OCI-LY3 (cell line): ENCODE measurements at regions not wholly inside any gene's neighbourhood (a gene's known extent, or its start where the extent isn't known, plus 50 kb on each side); places are given as distances from the start of the nearest gene placed in this dataset.

Experiments used
- H2AFZ ChIP-seq: fragments of 200-600, 300-600 bp; shearing (Covaris generic); 2 replicates; pipeline ENCODE4 v1.6.0; 2014; ENCODE audit warnings: antibody characterized with exemption, low read depth, low read length
- H3K27ac ChIP-seq: fragments of 200-600, 300-600 bp; sonication (generic); 2 replicates; pipeline ENCODE4 v1.5.1; 2014; ENCODE audit warnings: mild to moderate bottlenecking, low read length, moderate library complexity, mixed read lengths
- H3K27me3 ChIP-seq: fragments of 200-600, 300-600 bp; sonication (generic); 2 replicates; pipeline ENCODE4 v1.6.1; 2014; ENCODE audit warnings: low read depth, low read length, mixed read lengths
- H3K36me3 ChIP-seq: fragments of 200-600, 300-600 bp; sonication (generic); replicated peaks from 2 replicates; pipeline ENCODE3; 2014; ENCODE audit warnings: low read depth, low read length, mixed read lengths
- H3K4me1 ChIP-seq: fragments of 300-600, 200-600 bp; sonication (generic); 2 replicates; pipeline ENCODE4 v1.6.1; 2014; ENCODE audit warnings: low read length, mixed read lengths
- H3K4me2 ChIP-seq: fragments of 200-600, 300-600 bp; sonication (generic); 2 replicates; pipeline ENCODE4 v1.6.1; 2014; ENCODE audit warnings: low read length, mixed read lengths
- H3K4me3 ChIP-seq: fragments of 300-600, 200-600 bp; sonication (generic); 2 replicates; pipeline ENCODE4 v1.5.1; 2014; ENCODE audit warnings: antibody characterized with exemption, mild to moderate bottlenecking, low read length, moderate library complexity
- H3K79me2 ChIP-seq: fragments of 300-600, 200-600 bp; shearing (Covaris generic); 2 replicates; pipeline ENCODE4 v1.6.1; 2014; ENCODE audit warnings: mild to moderate bottlenecking, low read length, mixed read lengths
- H3K9ac ChIP-seq: fragments of 300-600, 200-600 bp; shearing (Covaris generic); 2 replicates; pipeline ENCODE4 v1.6.0; 2014; ENCODE audit warnings: mild to moderate bottlenecking, low read length, moderate library complexity
- H3K9me3 ChIP-seq: fragments of 200-600, 300-600 bp; shearing (Covaris generic); 2 replicates; pipeline ENCODE4 v1.6.1; 2014; ENCODE audit warnings: low read length, mixed read lengths; ENCODE audit not compliant: insufficient read depth
- H4K20me1 ChIP-seq: fragments of 200-600, 300-600 bp; sonication (generic); 2 replicates; pipeline ENCODE4 v1.6.1; 2016; ENCODE audit warnings: low read length, mixed read lengths; ENCODE audit not compliant: insufficient read depth
- CTCF ChIP-seq: fragments of 200-600, 300-600 bp; sonication (generic); IDR thresholded peaks from 2 replicates; pipeline ENCODE4 v1.5.1; 2014; ENCODE audit warnings: antibody characterized with exemption, low read length, low read depth
- EZH2phosphoT487 ChIP-seq: fragments of 200-600 bp; shearing (Covaris generic); IDR thresholded peaks from 2 replicates; pipeline ENCODE4 v1.6.1; 2018; ENCODE audit warnings: antibody characterized with exemption, mixed run types, low read depth

GRCh38 chr14:97353102-97353501, 555.9 kb downstream of the VRK1 start:
- Histone ChIP-seq H3K9ac (no peak overlapping the region), H3K9me3 (no peaks in the 10 kb centered on the region), H4K20me1 (no peaks in the 10 kb centered on the region), H3K36me3 (no peaks in the 10 kb centered on the region), H3K27me3 (peaks cover 18% of the 10 kb centered on the region), H3K27ac (no peak overlapping the region), H3K4me3 (no peak overlapping the region), H3K4me2 (no peak overlapping the region), H3K4me1 (no peaks in the 10 kb centered on the region), H2AFZ (no peak overlapping the region), H3K79me2 (no peaks in the 10 kb centered on the region)
- TF ChIP-seq EZH2phosphoT487 = no peak
- no peak for TF ChIP-seq CTCF

GRCh38 chr14:97354119-97354722, 557.0 kb downstream of the VRK1 start:
- H3K4me3 ChIP-seq = no peak overlapping the region
- no peaks in the 10 kb centered on the region for H3K79me2 ChIP-seq
- no peaks in the 10 kb centered on the region for H3K9me3 ChIP-seq
- H3K9ac ChIP-seq = no peak overlapping the region
- TF ChIP-seq EZH2phosphoT487 = no peak
- TF ChIP-seq CTCF = no peak
- H3K27ac ChIP-seq = no peak overlapping the region
- no peaks in the 10 kb centered on the region for H3K36me3 ChIP-seq
- H2AFZ ChIP-seq = no peak overlapping the region
- H3K27me3 ChIP-seq = peaks cover 18% of the 10 kb centered on the region
- H3K4me1 ChIP-seq = no peaks in the 10 kb centered on the region
- no peaks in the 10 kb centered on the region for H4K20me1 ChIP-seq
- no peak overlapping the region for H3K4me2 ChIP-seq

- Histone ChIP-seq H2AFZ (no peak overlapping the region), H3K4me2 (no peak overlapping the region), H3K27me3 (no peaks in the 10 kb centered on the region; the same call in 1 of the 2 replicates)
Observed at GRCh38 chr14:97359341-97359740, 562.2 kb downstream of the VRK1 start.

GRCh38 chr14:97361181-97361580, 564.0 kb downstream of the VRK1 start:
- TF ChIP-seq EZH2phosphoT487 = no peak
- no peak for TF ChIP-seq CTCF
- no peak overlapping the region for H3K9ac ChIP-seq
- H3K36me3 ChIP-seq = no peaks in the 10 kb centered on the region
- no peaks in the 10 kb centered on the region for H4K20me1 ChIP-seq
- no peaks in the 10 kb centered on the region for H3K9me3 ChIP-seq
- no peaks in the 10 kb centered on the region for H3K27me3 ChIP-seq
- no peak overlapping the region for H3K27ac ChIP-seq
- H3K4me3 ChIP-seq = no peak overlapping the region
- H2AFZ ChIP-seq = no peak overlapping the region
- no peaks in the 10 kb centered on the region for H3K79me2 ChIP-seq
- no peak overlapping the region for H3K4me2 ChIP-seq
- no peaks in the 10 kb centered on the region for H3K4me1 ChIP-seq

More at GRCh38 chr14:97359341-97359740, 562.2 kb downstream of the VRK1 start:
- H3K4me1 ChIP-seq = no peaks in the 10 kb centered on the region
- no peaks in the 10 kb centered on the region for H3K79me2 ChIP-seq
- H3K27ac ChIP-seq = no peak overlapping the region
- H4K20me1 ChIP-seq = no peaks in the 10 kb centered on the region
- H3K9ac ChIP-seq = no peak overlapping the region
- H3K9me3 ChIP-seq = no peaks in the 10 kb centered on the region
- TF ChIP-seq CTCF = no peak
- TF ChIP-seq EZH2phosphoT487 = no peak
- no peaks in the 10 kb centered on the region for H3K36me3 ChIP-seq
- H3K4me3 ChIP-seq = no peak overlapping the region
